ENCODE measurements at regions not wholly inside any gene's neighbourhood (a gene's known extent, or its start where the extent isn't known, plus 50 kb on each side); places are given as distances from the start of the nearest gene placed in this dataset.
A peak's percentile ranks its signal among the peaks of the same experiment; 100 is the strongest.

GRCh38 chr2:41967476-41968181 is 80.2 kb upstream of the PKDCC start:
- DNase-seq = no peak

GRCh38 chr2:41968182-41968578 is 79.6 kb upstream of the PKDCC start:
- DNase-seq = no peak

- DNase-seq = no peak
Measured at GRCh38 chr2:41970988-41971660, 76.7 kb upstream of the PKDCC start.

GRCh38 chr2:41972179-41972578 is 75.6 kb upstream of the PKDCC start:
- DNase-seq = no peak

- DNase-seq = no peak
Measured at GRCh38 chr2:41972819-41973218, 75.0 kb upstream of the PKDCC start.

- no peak for DNase-seq
Measured at GRCh38 chr2:41973871-41974270, 74.0 kb upstream of the PKDCC start.

GRCh38 chr2:41981417-41981816 is 66.4 kb upstream of the PKDCC start:
- no peak for DNase-seq

GRCh38 chr2:41985573-41986095 is 62.2 kb upstream of the PKDCC start:
- no peak for DNase-seq

GRCh38 chr2:41989501-41990180 is 58.2 kb upstream of the PKDCC start:
- DNase-seq = no peak

- no peak for DNase-seq
Measured at GRCh38 chr2:41990245-41990644, 57.6 kb upstream of the PKDCC start.

- DNase-seq = no peak
Measured at GRCh38 chr2:41990688-41991087, 57.1 kb upstream of the PKDCC start.

GRCh38 chr2:41992056-41992642 is 55.7 kb upstream of the PKDCC start:
- no peak for DNase-seq

GRCh38 chr2:41992671-41993434 is 55.0 kb upstream of the PKDCC start:
- DNase-seq = peak; percentile 44

- no peak for DNase-seq
Measured at GRCh38 chr2:41993435-41993925, 54.3 kb upstream of the PKDCC start.

- DNase-seq = no peak
Measured at GRCh38 chr2:41994233-41994637, 53.6 kb upstream of the PKDCC start.

GRCh38 chr2:41994661-41995060 is 53.2 kb upstream of the PKDCC start:
- no peak for DNase-seq

GRCh38 chr2:41997561-41997960 is 50.3 kb upstream of the PKDCC start:
- DNase-seq = no peak
